RWPE2 (cell line): ENCODE measurements at regions not wholly inside any gene's neighbourhood (a gene's known extent, or its start where the extent isn't known, plus 50 kb on each side); places are given as distances from the start of the nearest gene placed in this dataset.
"Not testable (repeated sequence)": the region's sequence is repeated elsewhere in the genome, so short reads cannot be mapped to it uniquely, and the experiment has no call there.

Experiments used
- ATAC-seq: fragments of 200-7000 bp; cut with Tn5 transposase; 3 replicates; pipeline ENCODE4 v1.9.1; 2021; ENCODE audit warnings: low read depth
- DNase-seq: peaks from one replicate; pipeline ENCODE4 v3.0.0-alpha.2; 2020; ENCODE audit warnings: low spot score
- H3K27ac ChIP-seq: fragments of 450-650 bp; 2 replicates; pipeline ENCODE4 v1.5.1; 2017; ENCODE audit warnings: mild to moderate bottlenecking; ENCODE audit not compliant: poor library complexity, severe bottlenecking
- H3K27me3 ChIP-seq: fragments of 250-450 bp; sonication (Bioruptor Pico); 2 replicates; pipeline ENCODE4 v1.5.1; 2021; ENCODE audit warnings: mild to moderate bottlenecking, moderate library complexity; ENCODE audit not compliant: insufficient read depth, poor library complexity, severe bottlenecking
- H3K36me3 ChIP-seq: fragments of 250-450 bp; sonication (Bioruptor Pico); 2 replicates; pipeline ENCODE4 v1.5.1; 2020; ENCODE audit warnings: low read depth, mild to moderate bottlenecking, moderate library complexity
- H3K4me1 ChIP-seq: fragments of 250-450 bp; sonication (Bioruptor Pico); 2 replicates; pipeline ENCODE4 v1.5.1; 2021; ENCODE audit warnings: mild to moderate bottlenecking, moderate library complexity; ENCODE audit not compliant: insufficient read depth, poor library complexity, severe bottlenecking
- H3K4me3 ChIP-seq: fragments of 250-450 bp; sonication (Bioruptor Pico); 2 replicates; pipeline ENCODE4 v1.5.1; 2021; ENCODE audit warnings: mild to moderate bottlenecking, moderate library complexity; ENCODE audit not compliant: severe bottlenecking
- H3K9me3 ChIP-seq: fragments of 250-450 bp; sonication (Bioruptor Pico); 2 replicates; pipeline ENCODE4 v1.5.1; 2021; ENCODE audit warnings: mild to moderate bottlenecking, moderate library complexity; ENCODE audit not compliant: severe bottlenecking
- TF ChIP-seq, protein P1 (sequence below): fragments of 450-650 bp; IDR thresholded peaks from one replicate; pipeline ENCODE4 v1.5.1; 2017; ENCODE audit warnings: mild to moderate bottlenecking, moderate library complexity; ENCODE audit not compliant: poor library complexity, severe bottlenecking

DNA sequence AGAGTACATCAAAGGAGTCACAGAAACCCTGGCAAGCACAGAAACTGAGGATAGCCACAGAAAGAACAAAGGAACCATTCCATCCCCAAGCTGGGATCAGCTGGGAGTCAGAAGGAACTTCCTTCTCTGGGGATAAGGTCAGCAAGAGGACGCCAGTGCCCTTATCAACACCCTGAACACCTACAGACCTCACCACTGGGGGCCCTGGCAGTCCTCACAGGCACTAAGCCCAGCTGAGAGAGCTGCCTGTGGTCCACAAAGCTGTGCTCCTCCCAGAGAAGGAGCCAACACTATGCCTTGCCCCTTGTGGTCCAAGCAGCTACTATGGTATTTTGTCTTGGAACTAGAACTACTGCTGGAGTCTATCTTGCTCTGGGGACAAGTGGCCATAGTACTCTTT, 171.1 kb upstream of the CCDC196 start:
- Histone ChIP-seq H3K27ac (no peak overlapping the region), H3K36me3 (no peaks in the 10 kb centered on the region), H3K9me3 (peaks cover 5% of the 10 kb centered on the region), H3K27me3 (peaks cover 2% of the 10 kb centered on the region), H3K4me3 (no peak overlapping the region), H3K4me1 (no peaks in the 10 kb centered on the region)
- no peak for ATAC-seq
- TF ChIP-seq, protein P1, sequence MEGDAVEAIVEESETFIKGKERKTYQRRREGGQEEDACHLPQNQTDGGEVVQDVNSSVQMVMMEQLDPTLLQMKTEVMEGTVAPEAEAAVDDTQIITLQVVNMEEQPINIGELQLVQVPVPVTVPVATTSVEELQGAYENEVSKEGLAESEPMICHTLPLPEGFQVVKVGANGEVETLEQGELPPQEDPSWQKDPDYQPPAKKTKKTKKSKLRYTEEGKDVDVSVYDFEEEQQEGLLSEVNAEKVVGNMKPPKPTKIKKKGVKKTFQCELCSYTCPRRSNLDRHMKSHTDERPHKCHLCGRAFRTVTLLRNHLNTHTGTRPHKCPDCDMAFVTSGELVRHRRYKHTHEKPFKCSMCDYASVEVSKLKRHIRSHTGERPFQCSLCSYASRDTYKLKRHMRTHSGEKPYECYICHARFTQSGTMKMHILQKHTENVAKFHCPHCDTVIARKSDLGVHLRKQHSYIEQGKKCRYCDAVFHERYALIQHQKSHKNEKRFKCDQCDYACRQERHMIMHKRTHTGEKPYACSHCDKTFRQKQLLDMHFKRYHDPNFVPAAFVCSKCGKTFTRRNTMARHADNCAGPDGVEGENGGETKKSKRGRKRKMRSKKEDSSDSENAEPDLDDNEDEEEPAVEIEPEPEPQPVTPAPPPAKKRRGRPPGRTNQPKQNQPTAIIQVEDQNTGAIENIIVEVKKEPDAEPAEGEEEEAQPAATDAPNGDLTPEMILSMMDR: no peak
- DNase-seq: no peak

DNA sequence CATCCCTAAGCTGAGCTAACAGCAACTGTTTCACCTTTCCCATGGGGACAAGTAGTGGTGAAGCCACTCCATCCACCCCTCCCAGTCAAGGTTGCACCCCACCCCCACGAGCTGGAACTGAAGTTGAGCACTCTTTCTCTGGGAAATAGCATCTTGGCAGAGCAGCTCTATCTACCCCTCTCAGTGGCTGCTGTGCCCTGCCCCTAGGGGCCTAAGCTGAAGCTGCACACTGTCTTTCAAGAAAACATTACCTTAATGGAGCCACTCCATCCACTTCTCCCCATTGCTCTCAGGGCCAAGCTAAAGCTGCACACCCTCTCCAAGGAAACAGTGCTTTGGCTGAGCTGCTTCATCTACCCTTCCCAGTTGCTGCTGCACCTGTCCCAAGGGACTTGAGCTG, 170.6 kb upstream of the CCDC196 start:
- Histone ChIP-seq H3K36me3 (no peaks in the 10 kb centered on the region), H3K27ac (no peak overlapping the region), H3K4me1 (no peaks in the 10 kb centered on the region), H3K4me3 (no peak overlapping the region), H3K9me3 (peaks cover 5% of the 10 kb centered on the region), H3K27me3 (no peaks in the 10 kb centered on the region)
- ATAC-seq (peak; percentile 38; the same call in 1 of the 3 replicates), DNase-seq (no peak)
- TF ChIP-seq, protein P1: no peak

DNA sequence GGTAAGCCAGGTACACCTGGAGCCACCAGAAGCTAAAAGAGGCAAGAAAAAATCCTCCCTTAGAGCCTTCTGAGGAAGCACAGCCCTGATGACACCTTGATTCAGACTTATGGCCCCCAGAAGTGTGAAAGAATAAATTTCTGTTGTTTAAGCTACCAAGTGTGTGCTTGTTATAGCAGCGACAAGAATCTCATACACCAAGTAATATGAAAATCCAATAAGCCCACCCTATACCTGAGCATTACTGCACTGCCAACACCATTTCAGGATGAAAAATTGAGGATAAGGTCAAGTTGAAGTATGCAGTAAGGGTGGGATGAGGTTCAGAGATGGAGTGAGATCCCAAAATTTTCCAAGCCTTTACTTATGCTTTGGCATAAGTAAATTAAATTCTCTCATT, 163.6 kb upstream of the CCDC196 start:
- peaks cover 5% of the 10 kb centered on the region for H3K9me3 ChIP-seq
- no peaks in the 10 kb centered on the region for H3K36me3 ChIP-seq
- no peak for ATAC-seq
- DNase-seq: no peak
- H3K27me3 ChIP-seq: no peaks in the 10 kb centered on the region
- H3K4me3 ChIP-seq: no peak overlapping the region
- H3K27ac ChIP-seq: no peak overlapping the region
- TF ChIP-seq, protein P1: no peak
- H3K4me1 ChIP-seq: no peaks in the 10 kb centered on the region

DNA sequence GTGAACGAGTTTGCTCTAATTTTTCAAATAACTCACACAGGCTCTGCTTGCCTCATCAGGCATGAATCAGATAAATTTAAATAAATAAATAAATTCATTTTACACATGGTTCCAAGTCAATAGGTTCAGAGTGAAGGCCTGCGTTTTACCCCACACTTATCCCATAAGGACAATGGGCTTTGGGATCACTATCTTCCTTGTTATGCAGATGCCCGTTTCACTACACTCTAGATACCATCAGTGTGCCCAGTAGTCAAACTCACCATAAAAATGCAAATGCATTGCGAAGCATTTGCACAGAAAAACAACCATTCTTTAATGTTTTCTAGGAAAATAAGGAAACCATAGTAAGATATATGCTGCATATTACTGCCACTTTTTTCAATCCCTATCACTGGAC, 155.9 kb upstream of the CCDC196 start:
- TF ChIP-seq, protein P1: no peak
- Histone ChIP-seq H3K27me3 (peaks cover 7% of the 10 kb centered on the region), H3K27ac (no peak overlapping the region), H3K4me1 (no peaks in the 10 kb centered on the region), H3K36me3 (no peaks in the 10 kb centered on the region), H3K9me3 (no peaks in the 10 kb centered on the region), H3K4me3 (no peak overlapping the region)
- ATAC-seq: no peak
- no peak for DNase-seq

DNA sequence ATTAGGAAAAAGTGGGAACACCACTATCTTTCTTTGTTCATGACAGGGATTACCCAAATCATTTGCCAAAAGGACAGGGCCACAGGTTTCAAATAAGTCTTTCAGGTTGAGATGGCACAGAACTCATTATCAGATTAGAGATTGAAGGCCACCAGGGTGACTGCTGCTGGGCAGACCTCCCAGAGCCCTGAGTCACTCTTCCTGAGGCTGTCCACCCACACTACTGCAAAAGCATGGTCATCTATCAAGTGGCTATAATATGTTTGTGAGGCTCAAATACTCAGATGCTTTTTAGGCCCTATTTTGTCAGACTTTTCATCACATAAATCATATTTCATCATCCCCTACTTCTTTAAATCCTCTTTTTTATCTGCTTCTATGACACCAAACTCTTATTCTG, 155.3 kb upstream of the CCDC196 start:
- TF ChIP-seq, protein P1: no peak
- Histone ChIP-seq H3K4me3 (no peak overlapping the region), H3K36me3 (no peaks in the 10 kb centered on the region), H3K4me1 (no peaks in the 10 kb centered on the region), H3K27ac (no peak overlapping the region), H3K27me3 (peaks cover 7% of the 10 kb centered on the region), H3K9me3 (no peaks in the 10 kb centered on the region)
- DNase-seq (no peak), ATAC-seq (peak; percentile 25; the same call in 1 of the 3 replicates)

DNA sequence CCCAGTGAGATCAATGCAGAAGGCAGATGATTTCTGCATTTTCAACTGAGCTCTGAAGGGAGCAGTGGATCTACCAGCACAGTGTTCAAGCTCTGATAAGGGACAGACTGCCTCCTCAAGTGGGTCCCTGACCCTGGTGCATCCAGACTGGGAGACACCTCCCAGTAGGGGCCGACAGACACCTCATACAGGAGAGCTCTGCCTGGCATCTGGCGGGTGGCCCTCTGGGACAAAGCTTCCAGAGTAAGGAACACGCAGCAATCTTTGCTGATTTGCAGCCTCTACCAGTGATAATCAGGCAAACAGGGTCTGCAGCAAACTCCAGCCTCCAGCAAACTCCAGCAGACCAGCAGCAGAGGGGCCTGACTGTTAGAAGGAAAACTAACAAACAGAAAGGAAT, 152.9 kb upstream of the CCDC196 start:
- not testable (repeated sequence) for H3K9me3 ChIP-seq, H3K27me3 ChIP-seq, H3K27ac ChIP-seq, H3K4me3 ChIP-seq, ATAC-seq, H3K4me1 ChIP-seq, DNase-seq, H3K36me3 ChIP-seq
